ENCODE measurements at regions not wholly inside any gene's neighbourhood (a gene's known extent, or its start where the extent isn't known, plus 50 kb on each side); places are given as distances from the start of the nearest gene placed in this dataset.
"Not testable (repeated sequence)": the region's sequence is repeated elsewhere in the genome, so short reads cannot be mapped to it uniquely, and the experiment has no call there.

DNA sequence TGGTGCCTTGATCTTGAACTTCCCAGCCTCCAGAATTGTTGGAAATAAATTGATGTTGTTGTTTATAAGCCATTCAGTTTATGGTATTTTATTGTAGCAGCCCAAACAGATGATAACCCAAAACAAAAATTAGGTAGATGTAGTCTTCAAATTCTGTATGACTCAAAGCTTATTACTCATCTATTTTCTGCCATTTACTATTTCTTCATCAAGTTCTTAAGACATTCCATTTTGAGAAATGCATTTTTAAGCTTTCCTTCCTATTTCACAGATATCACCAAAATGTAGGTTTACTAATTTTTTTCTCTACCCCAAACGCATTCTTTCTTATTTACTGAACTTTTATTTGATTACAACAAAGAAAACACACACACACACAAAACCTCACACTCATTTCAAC, 148.2 kb downstream of the RND3 start:
- TF ChIP-seq, protein P1, sequence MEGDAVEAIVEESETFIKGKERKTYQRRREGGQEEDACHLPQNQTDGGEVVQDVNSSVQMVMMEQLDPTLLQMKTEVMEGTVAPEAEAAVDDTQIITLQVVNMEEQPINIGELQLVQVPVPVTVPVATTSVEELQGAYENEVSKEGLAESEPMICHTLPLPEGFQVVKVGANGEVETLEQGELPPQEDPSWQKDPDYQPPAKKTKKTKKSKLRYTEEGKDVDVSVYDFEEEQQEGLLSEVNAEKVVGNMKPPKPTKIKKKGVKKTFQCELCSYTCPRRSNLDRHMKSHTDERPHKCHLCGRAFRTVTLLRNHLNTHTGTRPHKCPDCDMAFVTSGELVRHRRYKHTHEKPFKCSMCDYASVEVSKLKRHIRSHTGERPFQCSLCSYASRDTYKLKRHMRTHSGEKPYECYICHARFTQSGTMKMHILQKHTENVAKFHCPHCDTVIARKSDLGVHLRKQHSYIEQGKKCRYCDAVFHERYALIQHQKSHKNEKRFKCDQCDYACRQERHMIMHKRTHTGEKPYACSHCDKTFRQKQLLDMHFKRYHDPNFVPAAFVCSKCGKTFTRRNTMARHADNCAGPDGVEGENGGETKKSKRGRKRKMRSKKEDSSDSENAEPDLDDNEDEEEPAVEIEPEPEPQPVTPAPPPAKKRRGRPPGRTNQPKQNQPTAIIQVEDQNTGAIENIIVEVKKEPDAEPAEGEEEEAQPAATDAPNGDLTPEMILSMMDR (IDR thresholded peaks at IDR 0.05; ENCODE audit: low read depth, low read length): no peak
- no peak for DNase-seq (ENCODE audit: extremely low read depth, low read depth)

DNA sequence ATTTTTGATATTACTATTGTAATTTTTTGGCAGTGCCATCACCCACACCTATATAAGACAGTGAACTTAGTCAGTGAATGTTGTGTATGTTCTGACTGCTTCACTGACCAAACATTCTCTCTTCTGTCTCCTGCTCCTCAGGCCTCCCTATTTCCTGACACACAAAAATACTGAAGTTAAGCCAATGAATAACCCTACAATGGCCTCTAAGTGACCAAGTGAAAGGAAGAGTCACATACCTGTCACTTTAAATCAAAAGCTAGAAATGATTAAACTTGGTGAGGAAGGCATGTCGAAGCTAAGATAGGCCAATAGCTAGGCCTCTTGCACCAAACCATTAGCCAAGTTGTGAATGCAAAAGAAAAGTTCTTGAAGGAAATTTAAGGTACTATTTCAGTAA, 151.9 kb downstream of the RND3 start:
- DNase-seq (ENCODE audit: extremely low read depth, low read depth): no peak
- TF ChIP-seq, protein P1 (IDR thresholded peaks at IDR 0.05; ENCODE audit: low read depth, low read length): no peak

DNA sequence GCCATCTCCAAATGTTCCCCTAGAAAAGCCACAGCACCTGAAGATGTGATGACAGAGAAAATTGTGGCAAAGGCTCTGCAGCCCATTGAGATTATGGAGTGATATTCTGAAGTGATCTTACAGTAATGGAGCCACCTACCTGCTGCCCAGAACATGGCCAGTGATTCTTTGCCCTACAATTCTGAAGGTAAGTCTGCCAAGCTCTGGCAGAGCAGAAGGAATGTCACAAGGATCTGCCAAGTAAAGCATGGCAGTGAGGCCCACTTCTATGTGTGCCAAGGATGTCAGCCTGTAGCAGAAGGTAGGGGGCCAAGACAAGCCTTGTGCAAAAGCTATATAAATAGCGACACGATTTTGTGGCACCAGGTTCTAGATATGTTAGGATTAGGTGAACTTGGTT, 155.1 kb downstream of the RND3 start:
- TF ChIP-seq, protein P1 (IDR thresholded peaks at IDR 0.05; ENCODE audit: low read depth, low read length): no peak
- DNase-seq (ENCODE audit: extremely low read depth, low read depth): no peak

DNA sequence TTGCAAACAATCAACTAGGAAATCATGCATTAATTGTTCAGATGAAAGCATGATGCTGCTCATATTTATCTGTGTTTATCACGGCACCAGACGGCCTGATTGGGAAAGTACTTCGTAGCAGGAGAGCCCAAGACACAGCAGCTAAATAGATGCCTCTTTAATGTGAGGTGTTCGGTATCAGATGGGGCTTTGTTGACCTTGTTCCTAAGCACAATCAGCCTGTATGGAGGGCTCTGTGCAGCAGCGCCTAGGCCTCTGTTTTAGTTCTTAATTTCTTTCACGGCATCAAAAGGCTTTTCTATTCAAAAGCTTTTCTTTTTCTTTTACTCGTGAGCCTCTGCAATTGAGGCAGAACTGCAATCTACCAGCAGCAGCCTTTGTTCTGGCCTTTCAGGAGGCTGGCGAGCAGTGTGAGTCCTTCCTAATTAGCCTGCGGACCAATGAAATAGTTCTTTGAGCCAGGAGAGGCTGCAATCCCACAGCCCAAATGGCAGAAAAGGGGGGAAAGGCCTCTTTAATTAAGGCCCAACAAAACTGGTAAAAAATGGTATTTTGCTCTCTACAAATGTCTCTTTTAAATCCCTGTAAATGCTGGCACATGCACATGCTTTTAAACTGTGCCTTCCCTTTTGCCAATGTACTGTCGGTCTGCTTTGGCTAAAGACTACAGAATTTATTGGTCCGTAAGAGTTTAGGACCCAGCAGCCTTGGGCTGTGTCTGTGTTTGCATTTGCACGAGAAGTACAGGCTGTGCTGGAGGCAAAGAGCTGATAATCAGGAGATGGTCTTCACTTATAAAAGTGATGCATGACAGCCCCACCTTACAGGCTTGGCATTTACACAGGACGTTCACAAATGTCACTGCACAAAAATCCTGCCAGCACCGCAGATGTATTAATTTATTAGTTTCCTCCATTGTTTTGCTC, 159.6 kb downstream of the RND3 start:
- TF ChIP-seq, protein P1 (IDR thresholded peaks at IDR 0.05; ENCODE audit: low read depth, low read length): no peak
- no peak for DNase-seq (ENCODE audit: extremely low read depth, low read depth)

DNA sequence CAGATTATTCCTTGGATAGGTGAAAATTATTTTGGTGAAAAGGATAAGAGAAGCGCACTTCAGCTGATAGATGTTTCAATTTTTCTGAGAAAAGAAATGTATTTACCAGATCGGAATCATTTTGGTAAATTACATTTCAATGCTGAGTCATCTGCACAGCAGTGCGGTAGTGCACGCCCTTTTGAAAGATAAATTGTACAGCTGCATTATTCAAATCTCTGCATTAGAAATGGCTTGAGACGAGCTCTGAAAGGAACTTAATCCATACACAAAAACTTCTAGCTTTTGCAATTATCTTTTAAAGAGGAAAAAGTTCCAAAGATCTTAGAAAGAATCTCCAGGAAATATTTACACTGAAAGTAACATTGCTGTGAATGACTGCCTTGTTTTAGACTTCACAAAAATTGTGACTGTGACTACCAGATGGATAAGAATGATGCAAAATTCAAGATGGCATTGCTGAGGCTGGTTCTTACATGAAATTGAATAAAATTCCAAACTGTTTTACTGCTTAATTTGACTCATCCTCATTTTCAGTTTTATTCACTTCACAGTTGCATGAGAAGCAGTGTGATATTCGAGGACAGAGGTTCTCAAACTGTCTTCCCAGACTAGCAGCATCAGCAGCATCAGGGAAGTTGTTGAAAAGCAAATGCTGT, 161.7 kb downstream of the RND3 start:
- TF ChIP-seq, protein P1 (IDR thresholded peaks at IDR 0.05; ENCODE audit: low read depth, low read length): no peak

DNA sequence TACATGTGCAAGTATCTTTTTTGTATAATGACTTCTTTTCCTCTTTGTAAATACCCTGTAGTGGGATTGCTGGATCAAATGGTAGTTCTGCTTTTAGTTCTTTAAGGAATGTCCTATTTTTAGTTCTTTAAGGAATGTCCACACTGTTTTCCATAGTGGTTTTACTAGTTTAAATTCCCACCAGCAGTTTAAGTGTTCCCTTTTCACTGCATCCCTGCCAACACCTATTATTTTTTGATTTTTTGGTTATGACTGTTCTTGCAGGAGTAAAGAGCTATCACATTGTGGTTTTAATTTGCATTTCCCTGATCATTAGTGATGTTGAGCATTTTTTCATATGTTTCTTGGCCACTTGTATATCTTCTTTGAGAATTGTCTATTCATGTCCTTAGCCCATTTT, 164.4 kb downstream of the RND3 start:
- DNase-seq (ENCODE audit: extremely low read depth, low read depth): not testable (repeated sequence)

More for the DNA sequence above, 161.7 kb downstream of the RND3 start:
- no peak for DNase-seq (ENCODE audit: extremely low read depth, low read depth)

DNA sequence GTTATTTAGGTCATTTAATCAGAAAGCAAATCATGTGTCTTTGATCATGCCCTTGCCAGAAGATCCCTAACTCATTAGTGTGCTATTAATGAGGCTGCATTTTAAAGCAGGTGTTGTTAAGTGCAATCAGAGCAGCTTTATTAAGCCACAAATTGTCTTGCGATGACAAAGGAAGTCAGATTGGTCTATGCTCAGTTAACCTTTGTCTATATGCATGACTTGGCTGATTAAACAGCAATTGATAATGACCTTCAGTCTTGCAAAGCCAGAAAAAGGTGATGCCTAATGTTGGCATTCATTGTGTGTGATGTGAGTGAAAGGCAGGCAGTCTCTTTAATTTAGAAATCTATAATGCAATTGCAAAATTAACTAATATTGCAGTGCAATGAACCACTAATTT, 166.9 kb downstream of the RND3 start:
- no peak for DNase-seq (ENCODE audit: extremely low read depth, low read depth)

More for the DNA sequence above, 166.9 kb downstream of the RND3 start:
- TF ChIP-seq, protein P1 (IDR thresholded peaks at IDR 0.05; ENCODE audit: low read depth, low read length): no peak
